ENCODE measurements at regions not wholly inside any gene's neighbourhood (a gene's known extent, or its start where the extent isn't known, plus 50 kb on each side); places are given as distances from the start of the nearest gene placed in this dataset.

DNA sequence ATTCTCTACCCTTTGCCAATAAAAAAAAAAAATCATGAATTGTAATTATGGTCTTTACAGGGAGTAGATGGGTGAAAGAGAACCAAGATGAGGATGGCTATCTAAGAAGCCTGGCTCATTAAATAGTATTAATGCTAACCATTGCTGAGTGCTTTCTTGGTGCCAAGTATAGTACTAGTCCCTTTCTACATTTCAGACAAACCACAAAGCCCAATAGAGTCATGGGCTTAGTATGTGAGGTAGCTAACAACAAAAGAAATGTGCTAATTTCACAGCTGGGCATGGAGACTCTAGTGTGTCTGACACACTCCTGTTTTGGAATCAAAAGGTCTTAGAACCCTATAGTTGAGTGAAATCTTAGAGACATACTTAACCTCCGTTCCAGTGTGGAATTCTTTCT, 84.5 kb upstream of the ESRRG start:
- H3K27me3 ChIP-seq (replicated peaks; ENCODE audit: insufficient read depth), result no peaks in the 10 kb centered on the region
- no peak overlapping the region for H2AFZ ChIP-seq
- H3K4me1 ChIP-seq (ENCODE audit: insufficient read depth), result no peaks in the 10 kb centered on the region
- TF ChIP-seq EZH2phosphoT487 (IDR thresholded peaks at IDR 0.05; ENCODE audit: insufficient read depth, low read depth) (no peak), EZH2 (IDR thresholded peaks at IDR 0.05; ENCODE audit: insufficient read depth, poor library complexity, severe bottlenecking) (no peak)
- WGBS, 2 experiments (ENCODE audit: low coverage in 1 of 2, low lambda C conversion rate in 2 of 2, missing lambda C conversion rate in 2 of 2), result 6 to 11% methylated on average over 1 of the region's 1 CpG
- H3K9me2 ChIP-seq (ENCODE audit: insufficient read depth), result no peaks in the 10 kb centered on the region
- no peaks in the 10 kb centered on the region for H3K36me3 ChIP-seq (ENCODE audit: low read depth)
- DNase-seq, result peak; percentile 0
- no peaks in the 10 kb centered on the region for H4K20me1 ChIP-seq (ENCODE audit: insufficient read depth)
- in situ Hi-C loops (cut with MboI), result no loop called here
- no peak overlapping the region for H3K9ac ChIP-seq
- no peak overlapping the region for H3K4me3 ChIP-seq
- H3K4me2 ChIP-seq (ENCODE audit: unreplicated experiment), result no peak overlapping the region
- no peaks in the 10 kb centered on the region for H3K79me2 ChIP-seq (ENCODE audit: insufficient read depth)
- no peaks in the 10 kb centered on the region for H3K9me3 ChIP-seq (ENCODE audit: low read depth)
- no peaks in the 10 kb centered on the region for H3F3A ChIP-seq (ENCODE audit: insufficient read depth)
- no peak overlapping the region for H3K27ac ChIP-seq

- Histone ChIP-seq H3K4me1 (ENCODE audit: insufficient read depth) (no peaks in the 10 kb centered on the region), H3K4me2 (ENCODE audit: unreplicated experiment) (no peak overlapping the region), H3K4me3 (no peak overlapping the region), H3K79me2 (ENCODE audit: insufficient read depth) (no peaks in the 10 kb centered on the region), H2AFZ (no peak overlapping the region), H3K27ac (no peak overlapping the region), H3F3A (ENCODE audit: insufficient read depth) (no peaks in the 10 kb centered on the region), H3K27me3 (replicated peaks; ENCODE audit: insufficient read depth) (no peaks in the 10 kb centered on the region), H3K9ac (no peak overlapping the region), H3K9me2 (ENCODE audit: insufficient read depth) (no peaks in the 10 kb centered on the region), H3K36me3 (ENCODE audit: low read depth) (no peaks in the 10 kb centered on the region), H4K20me1 (ENCODE audit: insufficient read depth) (no peaks in the 10 kb centered on the region), H3K9me3 (ENCODE audit: low read depth) (no peaks in the 10 kb centered on the region)
- in situ Hi-C loops (cut with MboI), result no loop called here
- 28 to 38% methylated on average over 1 of the region's 1 CpG for WGBS, 2 experiments (ENCODE audit: low coverage in 1 of 2, low lambda C conversion rate in 2 of 2, missing lambda C conversion rate in 2 of 2)
- TF ChIP-seq EZH2 (IDR thresholded peaks at IDR 0.05; ENCODE audit: insufficient read depth, poor library complexity, severe bottlenecking) (no peak), EZH2phosphoT487 (IDR thresholded peaks at IDR 0.05; ENCODE audit: insufficient read depth, low read depth) (no peak)
- DNase-seq, result no peak
Measured at GRCh38 chr1:216805953-216806352, 82.7 kb upstream of the ESRRG start.

DNA sequence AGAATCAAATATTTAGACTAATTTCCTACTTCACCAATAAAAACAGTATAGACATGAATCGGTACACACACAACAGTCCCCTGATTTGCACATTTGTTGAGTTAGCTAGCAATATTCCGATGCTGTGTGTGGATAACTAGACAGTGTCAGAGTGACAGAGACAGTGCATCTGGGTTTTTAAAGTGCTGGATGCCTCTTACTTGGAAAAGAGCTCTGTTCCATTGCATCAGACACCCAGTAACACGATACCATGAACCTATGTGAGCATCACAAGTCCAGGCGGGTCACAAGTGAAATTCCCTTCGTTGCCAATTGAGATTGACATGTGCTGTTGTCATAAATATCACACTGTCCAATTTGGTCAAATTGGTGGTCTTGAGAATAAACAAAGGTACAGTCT, 82.0 kb upstream of the ESRRG start:
- H2AFZ ChIP-seq, result no peak overlapping the region
- no peaks in the 10 kb centered on the region for H3F3A ChIP-seq (ENCODE audit: insufficient read depth)
- H3K4me1 ChIP-seq (ENCODE audit: insufficient read depth), result no peaks in the 10 kb centered on the region
- TF ChIP-seq EZH2 (IDR thresholded peaks at IDR 0.05; ENCODE audit: insufficient read depth, poor library complexity, severe bottlenecking), result no peak
- TF ChIP-seq EZH2phosphoT487 (IDR thresholded peaks at IDR 0.05; ENCODE audit: insufficient read depth, low read depth), result no peak
- H3K27ac ChIP-seq, result no peak overlapping the region
- H3K9me3 ChIP-seq (ENCODE audit: low read depth), result no peaks in the 10 kb centered on the region
- H3K36me3 ChIP-seq (ENCODE audit: low read depth), result no peaks in the 10 kb centered on the region
- no peaks in the 10 kb centered on the region for H3K27me3 ChIP-seq (replicated peaks; ENCODE audit: insufficient read depth)
- H3K4me2 ChIP-seq (ENCODE audit: unreplicated experiment), result no peak overlapping the region
- no peaks in the 10 kb centered on the region for H3K79me2 ChIP-seq (ENCODE audit: insufficient read depth)
- no peak overlapping the region for H3K4me3 ChIP-seq
- no peak for DNase-seq
- no peaks in the 10 kb centered on the region for H4K20me1 ChIP-seq (ENCODE audit: insufficient read depth)
- no peaks in the 10 kb centered on the region for H3K9me2 ChIP-seq (ENCODE audit: insufficient read depth)
- 1 to 6% methylated on average over 5 of the region's 5 CpGs for WGBS, 2 experiments (ENCODE audit: low coverage in 1 of 2, low lambda C conversion rate in 2 of 2, missing lambda C conversion rate in 2 of 2)
- H3K9ac ChIP-seq, result no peak overlapping the region
- in situ Hi-C loops (cut with MboI), result no loop called here

GRCh38 chr1:216804111-216804510, 80.9 kb upstream of the ESRRG start:
- in situ Hi-C loops (cut with MboI), result no loop called here
- Histone ChIP-seq H3K4me2 (ENCODE audit: unreplicated experiment) (no peak overlapping the region), H3K79me2 (ENCODE audit: insufficient read depth) (no peaks in the 10 kb centered on the region), H3K27ac (no peak overlapping the region), H3F3A (ENCODE audit: insufficient read depth) (no peaks in the 10 kb centered on the region), H3K27me3 (replicated peaks; ENCODE audit: insufficient read depth) (no peaks in the 10 kb centered on the region), H3K9ac (no peak overlapping the region), H4K20me1 (ENCODE audit: insufficient read depth) (no peaks in the 10 kb centered on the region), H3K9me2 (ENCODE audit: insufficient read depth) (no peaks in the 10 kb centered on the region), H3K9me3 (ENCODE audit: low read depth) (no peaks in the 10 kb centered on the region), H3K36me3 (ENCODE audit: low read depth) (no peaks in the 10 kb centered on the region), H3K4me3 (no peak overlapping the region), H3K4me1 (ENCODE audit: insufficient read depth) (no peaks in the 10 kb centered on the region), H2AFZ (no peak overlapping the region)
- no peak for DNase-seq
- TF ChIP-seq EZH2phosphoT487 (IDR thresholded peaks at IDR 0.05; ENCODE audit: insufficient read depth, low read depth) (no peak), EZH2 (IDR thresholded peaks at IDR 0.05; ENCODE audit: insufficient read depth, poor library complexity, severe bottlenecking) (no peak)
- 36% methylated on average over 7 of the region's 7 CpGs for WGBS, 2 experiments (ENCODE audit: low coverage in 1 of 2, low lambda C conversion rate in 2 of 2, missing lambda C conversion rate in 2 of 2)

DNA sequence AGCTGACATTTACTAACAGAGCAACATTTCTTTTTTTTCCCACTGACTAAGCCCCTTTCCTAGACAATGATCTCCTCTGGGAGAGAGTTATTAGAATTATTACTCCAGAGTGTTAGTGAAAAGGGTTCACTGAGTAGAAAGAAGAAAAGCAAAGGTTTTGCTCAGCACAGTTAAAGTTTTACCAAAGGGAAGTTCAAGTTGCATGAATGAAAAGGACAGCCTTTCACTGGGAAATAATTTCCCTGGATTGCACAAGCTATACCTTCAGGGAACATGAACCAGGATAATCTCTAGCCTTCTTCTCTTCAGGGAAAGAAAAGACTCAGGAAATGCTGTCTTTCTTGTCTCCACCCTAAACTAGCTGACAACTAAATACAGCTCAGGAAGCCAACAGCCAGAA, 71.4 kb upstream of the ESRRG start:
- no peaks in the 10 kb centered on the region for H3K4me1 ChIP-seq (ENCODE audit: insufficient read depth)

More for the DNA sequence above, 71.4 kb upstream of the ESRRG start:
- Histone ChIP-seq H3K4me3 (no peak overlapping the region), H3K9ac (no peak overlapping the region), H3K4me2 (ENCODE audit: unreplicated experiment) (no peak overlapping the region), H3F3A (ENCODE audit: insufficient read depth) (no peaks in the 10 kb centered on the region), H3K79me2 (ENCODE audit: insufficient read depth) (no peaks in the 10 kb centered on the region), H2AFZ (no peak overlapping the region), H3K9me3 (ENCODE audit: low read depth) (no peaks in the 10 kb centered on the region), H3K27me3 (replicated peaks; ENCODE audit: insufficient read depth) (no peaks in the 10 kb centered on the region), H3K27ac (no peak overlapping the region), H3K36me3 (ENCODE audit: low read depth) (no peaks in the 10 kb centered on the region), H3K9me2 (ENCODE audit: insufficient read depth) (no peaks in the 10 kb centered on the region), H4K20me1 (ENCODE audit: insufficient read depth) (no peaks in the 10 kb centered on the region)
- no peak for TF ChIP-seq EZH2phosphoT487 (IDR thresholded peaks at IDR 0.05; ENCODE audit: insufficient read depth, low read depth)
- no peak for TF ChIP-seq EZH2 (IDR thresholded peaks at IDR 0.05; ENCODE audit: insufficient read depth, poor library complexity, severe bottlenecking)
- in situ Hi-C loops (cut with MboI), result no loop called here
- no peak for DNase-seq

Measured in GM23248 (cell line).